Caco-2 (cell line): ENCODE measurements at regions not wholly inside any gene's neighbourhood (a gene's known extent, or its start where the extent isn't known, plus 50 kb on each side); places are given as distances from the start of the nearest gene placed in this dataset.

Experiments used
- BruUV-seq: library from RNA; stranded (reverse); fragments of 400-500 nt; replicated peaks from 2 replicates; lab custom pipeline; 2021; lab: Mats Ljungman, UMichigan
- CTCF ChIA-PET: fragments of 300-600 bp; sonication (Branson Sonifier 250); formaldehyde crosslinking; loops from one replicate; lab custom pipeline; 2022; ENCODE audit warnings: antibody characterized with exemption; lab: Charles Lee
- POLR2A ChIA-PET: fragments of 300-600 bp; sonication (Branson Sonifier 250); formaldehyde crosslinking; loops from one replicate; lab custom pipeline; 2022; ENCODE audit warnings: antibody characterized with exemption; lab: Charles Lee
- DNase-seq, 2 experiments: peaks; one replicate each; pipeline versions ENCODE4 v3.0.0 to v3.0.0-alpha.2; 2020 to 2022
- H3K27me3 ChIP-seq: replicated peaks from 2 replicates; pipeline ENCODE4 v1.6.0; 2011; ENCODE audit warnings: low read length; ENCODE audit not compliant: control insufficient read depth, insufficient read depth
- H3K36me3 ChIP-seq: 2 replicates; pipeline ENCODE4 v1.5.1; 2011; ENCODE audit warnings: low read length; ENCODE audit not compliant: control insufficient read depth, insufficient read depth
- H3K4me1 ChIP-seq: fragments of 250-450 bp; sonication (Bioruptor Pico); 2 replicates; pipeline ENCODE4 v1.5.1; 2020; ENCODE audit warnings: mild to moderate bottlenecking
- H3K4me3 ChIP-seq: 2 replicates; pipeline ENCODE4 v1.5.1; 2011; ENCODE audit warnings: low read depth, mild to moderate bottlenecking, control low read depth, low read length
- H3K9me3 ChIP-seq: fragments of 250-450 bp; sonication (Bioruptor Pico); 2 replicates; pipeline ENCODE4 v1.5.1; 2020; ENCODE audit warnings: mild to moderate bottlenecking, moderate library complexity
- H3K27ac Mint-ChIP-seq: one replicate; pipeline ENCODE4 v1.8.0; 2022; ENCODE audit warnings: mixed read lengths; ENCODE audit not compliant: unreplicated experiment
- H3K27me3 Mint-ChIP-seq: one replicate; pipeline ENCODE4 v1.8.0; 2022; ENCODE audit warnings: mixed read lengths; ENCODE audit not compliant: insufficient read depth, unreplicated experiment
- H3K36me3 Mint-ChIP-seq: one replicate; pipeline ENCODE4 v1.8.0; 2022; ENCODE audit warnings: mild to moderate bottlenecking, mixed read lengths; ENCODE audit not compliant: insufficient read depth, unreplicated experiment
- H3K4me1 Mint-ChIP-seq: one replicate; pipeline ENCODE4 v1.8.0; 2022; ENCODE audit warnings: low read depth, mixed read lengths; ENCODE audit not compliant: unreplicated experiment
- H3K4me3 Mint-ChIP-seq: one replicate; pipeline ENCODE4 v1.8.0; 2022; ENCODE audit warnings: mild to moderate bottlenecking, moderate library complexity, mixed read lengths; ENCODE audit not compliant: unreplicated experiment
- H3K9me3 Mint-ChIP-seq: one replicate; pipeline ENCODE4 v1.8.0; 2022; ENCODE audit warnings: mixed read lengths; ENCODE audit not compliant: unreplicated experiment
- CTCF ChIP-seq, 2 experiments: fragments of 200-600 bp in 1 of 2; IDR thresholded peaks; 1 replicate in 1 of 2; 2 replicates in 1 of 2; pipeline versions ENCODE4 v1.5.1 to v1.8.0; 2011 to 2022; ENCODE audit warnings: antibody characterized with exemption in 1 of 2, control low read depth in 1 of 2, inconsistent platforms in 1 of 2, low read depth in 1 of 2, low read length in 1 of 2, mild to moderate bottlenecking in 1 of 2, moderate library complexity in 1 of 2; ENCODE audit not compliant: insufficient read depth in 1 of 2, severe bottlenecking in 1 of 2, unreplicated experiment in 1 of 2
- intact Hi-C: fragments of 100-400 bp; cut with micrococcal nuclease; formaldehyde crosslinking; loops from one replicate; pipeline ENCODE4 v1.10.0; 2022; ENCODE audit not compliant: unreplicated experiment

GRCh38 chr4:124209211-124209610 lies 503.3 kb downstream of the ANKRD50 start:
- Mint-ChIP-seq H3K27ac (no peak overlapping the region), H3K27me3 (no peaks in the 10 kb centered on the region), H3K9me3 (no peaks in the 10 kb centered on the region), H3K36me3 (no peaks in the 10 kb centered on the region), H3K4me3 (no peak overlapping the region), H3K4me1 (peaks cover 14% of the 10 kb centered on the region)
- Histone ChIP-seq H3K4me3 (no peak overlapping the region), H3K4me1 (peaks cover 6% of the 10 kb centered on the region), H3K27me3 (no peaks in the 10 kb centered on the region), H3K9me3 (no peaks in the 10 kb centered on the region), H3K36me3 (no peaks in the 10 kb centered on the region)
- TF ChIP-seq CTCF (IDR thresholded peaks at IDR 0.05; ENCODE audit: insufficient read depth in 1 of 2, low read depth in 1 of 2, low read length in 1 of 2, severe bottlenecking in 1 of 2, unreplicated experiment in 1 of 2), result no peak
- BruUV-seq, result no TSS peak
- intact Hi-C loops, result no loop called here
- CTCF ChIA-PET, result no interaction called here
- DNase-seq, result no peak
- POLR2A ChIA-PET, result no interaction called here

- no peaks in the 10 kb centered on the region for H3K36me3 Mint-ChIP-seq
- H3K9me3 ChIP-seq, result no peaks in the 10 kb centered on the region
- no peaks in the 10 kb centered on the region for H3K36me3 ChIP-seq
- no peak for DNase-seq
- peaks cover 14% of the 10 kb centered on the region for H3K4me1 Mint-ChIP-seq
- TF ChIP-seq CTCF (IDR thresholded peaks at IDR 0.05; ENCODE audit: insufficient read depth in 1 of 2, low read depth in 1 of 2, low read length in 1 of 2, severe bottlenecking in 1 of 2, unreplicated experiment in 1 of 2), result no peak
- H3K4me3 Mint-ChIP-seq, result no peak overlapping the region
- ChIA-PET POLR2A (no interaction called here), CTCF (no interaction called here)
- intact Hi-C loops, result no loop called here
- H3K4me3 ChIP-seq, result no peak overlapping the region
- peaks cover 6% of the 10 kb centered on the region for H3K4me1 ChIP-seq
- no peaks in the 10 kb centered on the region for H3K9me3 Mint-ChIP-seq
- no peaks in the 10 kb centered on the region for H3K27me3 ChIP-seq
- BruUV-seq, result no TSS peak
- no peak overlapping the region for H3K27ac Mint-ChIP-seq
- no peaks in the 10 kb centered on the region for H3K27me3 Mint-ChIP-seq
Measured at GRCh38 chr4:124209626-124210025, 502.9 kb downstream of the ANKRD50 start.

- BruUV-seq, result no TSS peak
- no peaks in the 10 kb centered on the region for H3K27me3 Mint-ChIP-seq
- intact Hi-C loops, result no loop called here
Measured at GRCh38 chr4:124210746-124211145, 501.8 kb downstream of the ANKRD50 start.

More at GRCh38 chr4:124210746-124211145, 501.8 kb downstream of the ANKRD50 start:
- CTCF ChIA-PET, result no interaction called here
- POLR2A ChIA-PET, result no interaction called here
- H3K4me3 ChIP-seq, result no peak overlapping the region
- DNase-seq, result no peak
- peaks cover 6% of the 10 kb centered on the region for H3K4me1 ChIP-seq
- no peaks in the 10 kb centered on the region for H3K27me3 ChIP-seq
- no peak overlapping the region for H3K27ac Mint-ChIP-seq
- TF ChIP-seq CTCF (IDR thresholded peaks at IDR 0.05; ENCODE audit: insufficient read depth in 1 of 2, low read depth in 1 of 2, low read length in 1 of 2, severe bottlenecking in 1 of 2, unreplicated experiment in 1 of 2), result no peak
- peaks cover 14% of the 10 kb centered on the region for H3K4me1 Mint-ChIP-seq
- H3K36me3 Mint-ChIP-seq, result no peaks in the 10 kb centered on the region
- no peaks in the 10 kb centered on the region for H3K36me3 ChIP-seq
- H3K4me3 Mint-ChIP-seq, result no peak overlapping the region
- H3K9me3 Mint-ChIP-seq, result no peaks in the 10 kb centered on the region
- no peaks in the 10 kb centered on the region for H3K9me3 ChIP-seq
